SK-N-MC (cell line): ENCODE measurements at regions not wholly inside any gene's neighbourhood (a gene's known extent, or its start where the extent isn't known, plus 50 kb on each side); places are given as distances from the start of the nearest gene placed in this dataset.

Experiments
- EZH2 ChIP-seq: fragments of 200-600 bp; sonication (generic); IDR thresholded peaks from one replicate; pipeline ENCODE4 v1.6.1; 2017; ENCODE audit warnings: antibody characterized with exemption
- FOXP2 ChIP-seq: optimal IDR thresholded peaks from 2 replicates; pipeline ENCODE3; 2011; ENCODE audit warnings: mild to moderate bottlenecking, moderate library complexity; ENCODE audit not compliant: insufficient read depth; ENCODE audit errors: extremely low read length, control extremely low read depth
- POLR2AphosphoS5 ChIP-seq: IDR thresholded peaks from 2 replicates; pipeline ENCODE4 v1.6.1; 2012; ENCODE audit warnings: mild to moderate bottlenecking, low read depth, low read length, borderline replicate concordance

DNA sequence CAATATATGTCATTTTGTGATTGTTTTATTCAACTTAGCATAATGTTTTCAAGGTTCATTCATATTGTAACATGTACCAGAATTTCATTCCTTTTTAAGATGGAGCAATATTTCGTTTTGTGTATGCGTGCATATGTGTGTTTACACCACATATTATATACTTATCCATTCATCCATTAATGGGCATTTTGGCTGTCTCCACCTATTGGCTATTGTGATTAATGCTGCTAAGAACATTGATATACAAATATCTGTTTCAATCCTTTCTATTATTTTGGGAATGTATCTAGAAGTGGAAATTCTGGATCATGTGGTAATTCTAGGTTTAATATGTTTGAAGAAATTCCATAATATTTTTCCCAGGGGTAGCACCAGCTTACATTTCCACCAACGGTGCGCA, 403.9 kb upstream of the LMCD1 start:
- TF ChIP-seq EZH2 (no peak), POLR2AphosphoS5 (no peak), FOXP2 (no peak)
